NCI-H2107 treated with DMSO at 0.1 percent for 48 hours (cell line): ENCODE measurements at regions not wholly inside any gene's neighbourhood (a gene's known extent, or its start where the extent isn't known, plus 50 kb on each side); places are given as distances from the start of the nearest gene placed in this dataset.

Experiments used
- DNase-seq: peaks from one replicate; lab custom pipeline; 2025; ENCODE audit not compliant: unreplicated experiment; lab: John Stamatoyannopoulos, UW

GRCh38 chr6:53974941-53975340 lies 136.3 kb upstream of the MLIP start:
- no peak for DNase-seq

- DNase-seq: no peak
Measured at GRCh38 chr6:53975941-53976615, 135.2 kb upstream of the MLIP start.

- no peak for DNase-seq
Measured at GRCh38 chr6:53977551-53977950, 133.7 kb upstream of the MLIP start.

GRCh38 chr6:53979468-53980067 lies 131.7 kb upstream of the MLIP start:
- DNase-seq: peak; percentile 9

- no peak for DNase-seq
Measured at GRCh38 chr6:53982366-53983050, 128.7 kb upstream of the MLIP start.

- no peak for DNase-seq
Measured at GRCh38 chr6:53983301-53983700, 127.9 kb upstream of the MLIP start.

- DNase-seq: no peak
Measured at GRCh38 chr6:53984163-53984562, 127.1 kb upstream of the MLIP start.

- DNase-seq: no peak
Measured at GRCh38 chr6:53984581-53984980, 126.7 kb upstream of the MLIP start.

- DNase-seq: no peak
Measured at GRCh38 chr6:53985366-53985765, 125.9 kb upstream of the MLIP start.

- no peak for DNase-seq
Measured at GRCh38 chr6:53986165-53986720, 125.0 kb upstream of the MLIP start.

- DNase-seq: no peak
Measured at GRCh38 chr6:53986721-53987521, 124.3 kb upstream of the MLIP start.

GRCh38 chr6:53987522-53987888 lies 123.7 kb upstream of the MLIP start:
- no peak for DNase-seq

- no peak for DNase-seq
Measured at GRCh38 chr6:53989504-53989903, 121.7 kb upstream of the MLIP start.

GRCh38 chr6:53992522-53992921 lies 118.7 kb upstream of the MLIP start:
- no peak for DNase-seq

GRCh38 chr6:53994201-53994600 lies 117.0 kb upstream of the MLIP start:
- DNase-seq: no peak

GRCh38 chr6:53995935-53996334 lies 115.3 kb upstream of the MLIP start:
- DNase-seq: no peak

- no peak for DNase-seq
Measured at GRCh38 chr6:53998303-53998702, 112.9 kb upstream of the MLIP start.

GRCh38 chr6:53999088-53999755 lies 112.0 kb upstream of the MLIP start:
- no peak for DNase-seq

GRCh38 chr6:54002116-54002515 lies 109.1 kb upstream of the MLIP start:
- no peak for DNase-seq

GRCh38 chr6:54003316-54003715 lies 107.9 kb upstream of the MLIP start:
- no peak for DNase-seq

- DNase-seq: no peak
Measured at GRCh38 chr6:54008589-54008988, 102.7 kb upstream of the MLIP start.
